ENCODE measurements at regions not wholly inside any gene's neighbourhood (a gene's known extent, or its start where the extent isn't known, plus 50 kb on each side); places are given as distances from the start of the nearest gene placed in this dataset.

DNA sequence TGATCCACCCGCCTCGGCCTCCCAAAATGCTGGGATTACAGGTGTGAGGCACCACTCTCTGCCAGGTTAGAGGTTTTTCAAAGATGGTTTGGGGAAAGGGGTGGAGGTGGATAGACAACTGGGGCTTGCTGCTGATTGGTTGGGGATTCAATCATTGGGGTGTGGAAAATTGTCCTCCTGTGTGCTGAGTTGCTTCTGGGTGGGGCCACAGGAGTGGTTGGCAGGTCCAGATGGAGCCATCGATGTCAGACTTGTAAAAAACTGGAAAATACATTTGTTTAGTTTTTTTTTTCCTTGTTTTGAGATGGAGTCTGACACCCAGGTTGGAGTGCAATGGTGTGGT is 61.9 kb upstream of the CLINT1 start:
- Histone ChIP-seq H3K79me2 (ENCODE audit: insufficient read depth, low read length) (no peaks in the 10 kb centered on the region), H3K9me3 (ENCODE audit: low read length) (no peaks in the 10 kb centered on the region)

DNA sequence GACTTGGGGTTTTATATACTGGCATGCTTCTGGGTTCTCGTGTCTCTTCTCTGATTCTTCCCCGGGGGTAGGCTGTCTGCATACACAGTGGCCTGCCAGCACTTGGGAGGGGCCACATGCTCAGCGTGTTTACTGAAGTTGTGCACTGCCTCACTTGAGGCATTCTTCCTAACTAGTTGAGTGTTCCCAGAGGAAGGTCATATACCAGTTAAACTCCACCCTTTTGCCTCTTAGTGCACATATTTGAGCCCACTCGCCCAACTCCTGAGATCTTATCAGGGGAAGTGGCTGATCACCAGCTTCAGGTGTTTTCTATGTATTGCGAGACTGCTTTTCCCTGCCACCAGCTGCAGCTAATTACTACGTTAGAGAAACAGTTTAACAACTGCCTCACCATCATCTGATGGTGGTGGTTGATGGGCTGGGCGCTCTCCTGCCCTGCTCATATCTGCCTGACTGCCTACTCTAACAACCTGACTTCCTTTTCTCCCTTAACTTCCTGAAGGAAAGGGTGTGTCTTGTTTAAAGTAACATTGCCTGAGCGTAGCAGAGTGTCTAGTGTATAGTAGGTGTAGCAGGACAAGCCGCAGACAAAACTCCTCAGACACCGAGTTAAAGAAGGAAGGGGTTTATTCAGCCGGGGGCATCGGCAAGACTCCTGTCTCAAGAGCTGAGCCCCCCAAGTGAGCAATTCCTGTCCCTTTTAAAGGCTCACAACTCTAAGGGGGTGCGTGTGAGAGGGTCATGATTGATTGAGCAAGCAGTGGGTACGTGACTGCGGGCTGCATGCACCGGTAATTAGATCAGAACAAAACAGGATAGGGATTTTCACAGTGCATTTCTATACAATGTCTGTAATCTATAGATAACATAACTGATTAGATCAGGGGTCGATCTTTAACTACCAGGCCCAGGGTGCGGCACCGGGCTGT is 60.1 kb upstream of the CLINT1 start:
- H3K4me1 ChIP-seq (ENCODE audit: insufficient read depth, low read length, severe bottlenecking): peaks cover 47% of the 10 kb centered on the region
- H3K36me3 ChIP-seq (ENCODE audit: insufficient read depth, low read length): no peaks in the 10 kb centered on the region
- H3F3A ChIP-seq (ENCODE audit: insufficient read depth, low read length): no peaks in the 10 kb centered on the region
- peak overlapping the region; percentile 47 for H3K4me2 ChIP-seq (ENCODE audit: low read length)
- H4K20me1 ChIP-seq (ENCODE audit: insufficient read depth, low read length): no peaks in the 10 kb centered on the region
- H3K9ac ChIP-seq (ENCODE audit: low read length): no peak overlapping the region; the same call in 1 of the 2 replicates
- no peaks in the 10 kb centered on the region for H3K9me3 ChIP-seq (ENCODE audit: low read length)
- no peaks in the 10 kb centered on the region for H3K9me2 ChIP-seq (ENCODE audit: low read depth, low read length)
- H2AFZ ChIP-seq (ENCODE audit: low read length): no peak overlapping the region
- H3K27ac ChIP-seq (ENCODE audit: low read depth, low read length, poor library complexity, severe bottlenecking): peak overlapping the region; percentile 24
- no peaks in the 10 kb centered on the region for H3K27me3 ChIP-seq (ENCODE audit: insufficient read depth, low read length)
- H3K79me2 ChIP-seq (ENCODE audit: insufficient read depth, low read length): no peaks in the 10 kb centered on the region
- no peak for TF ChIP-seq EZH2 (IDR thresholded peaks at IDR 0.05; ENCODE audit: borderline replicate concordance, low read length)
- no peak for TF ChIP-seq CTCF (IDR thresholded peaks at IDR 0.05; ENCODE audit: low read length)
- H3K4me3 ChIP-seq (ENCODE audit: low read depth, low read length, poor library complexity, severe bottlenecking): no peak overlapping the region

More for the DNA sequence above, 61.9 kb upstream of the CLINT1 start:
- Histone ChIP-seq H3K27me3 (ENCODE audit: insufficient read depth, low read length) (no peaks in the 10 kb centered on the region), H3K36me3 (ENCODE audit: insufficient read depth, low read length) (no peaks in the 10 kb centered on the region), H3K9ac (ENCODE audit: low read length) (no peak overlapping the region), H2AFZ (ENCODE audit: low read length) (no peak overlapping the region), H4K20me1 (ENCODE audit: insufficient read depth, low read length) (no peaks in the 10 kb centered on the region), H3K27ac (ENCODE audit: low read depth, low read length, poor library complexity, severe bottlenecking) (no peak overlapping the region), H3K4me2 (ENCODE audit: low read length) (no peak overlapping the region), H3K4me1 (ENCODE audit: insufficient read depth, low read length, severe bottlenecking) (peaks cover 32% of the 10 kb centered on the region), H3F3A (ENCODE audit: insufficient read depth, low read length) (no peaks in the 10 kb centered on the region), H3K9me2 (ENCODE audit: low read depth, low read length) (no peaks in the 10 kb centered on the region), H3K4me3 (ENCODE audit: low read depth, low read length, poor library complexity, severe bottlenecking) (no peak overlapping the region)
- TF ChIP-seq EZH2 (IDR thresholded peaks at IDR 0.05; ENCODE audit: borderline replicate concordance, low read length) (no peak), CTCF (IDR thresholded peaks at IDR 0.05; ENCODE audit: low read length) (no peak)

GRCh38 chr5:157917899-157918809 is 59.2 kb upstream of the CLINT1 start:
- Histone ChIP-seq H3K4me2 (ENCODE audit: low read length) (peak overlapping the region; percentile 47), H3K27ac (ENCODE audit: low read depth, low read length, poor library complexity, severe bottlenecking) (peak overlapping the region; percentile 24), H3K9ac (ENCODE audit: low read length) (peak overlapping the region; percentile 25; the same call in 1 of the 2 replicates)

More at GRCh38 chr5:157917899-157918809, 59.2 kb upstream of the CLINT1 start:
- Histone ChIP-seq H3F3A (ENCODE audit: insufficient read depth, low read length) (no peaks in the 10 kb centered on the region), H2AFZ (ENCODE audit: low read length) (no peak overlapping the region), H3K9me2 (ENCODE audit: low read depth, low read length) (no peaks in the 10 kb centered on the region), H3K4me1 (ENCODE audit: insufficient read depth, low read length, severe bottlenecking) (peaks cover 56% of the 10 kb centered on the region), H3K79me2 (ENCODE audit: insufficient read depth, low read length) (no peaks in the 10 kb centered on the region), H3K4me3 (ENCODE audit: low read depth, low read length, poor library complexity, severe bottlenecking) (no peak overlapping the region), H3K27me3 (ENCODE audit: insufficient read depth, low read length) (no peaks in the 10 kb centered on the region), H3K36me3 (ENCODE audit: insufficient read depth, low read length) (no peaks in the 10 kb centered on the region), H4K20me1 (ENCODE audit: insufficient read depth, low read length) (no peaks in the 10 kb centered on the region), H3K9me3 (ENCODE audit: low read length) (no peaks in the 10 kb centered on the region)
- TF ChIP-seq CTCF (IDR thresholded peaks at IDR 0.05; ENCODE audit: low read length) (peak; percentile 79), EZH2 (IDR thresholded peaks at IDR 0.05; ENCODE audit: borderline replicate concordance, low read length) (no peak)
